ENCODE measurements at regions not wholly inside any gene's neighbourhood (a gene's known extent, or its start where the extent isn't known, plus 50 kb on each side); places are given as distances from the start of the nearest gene placed in this dataset.

DNA sequence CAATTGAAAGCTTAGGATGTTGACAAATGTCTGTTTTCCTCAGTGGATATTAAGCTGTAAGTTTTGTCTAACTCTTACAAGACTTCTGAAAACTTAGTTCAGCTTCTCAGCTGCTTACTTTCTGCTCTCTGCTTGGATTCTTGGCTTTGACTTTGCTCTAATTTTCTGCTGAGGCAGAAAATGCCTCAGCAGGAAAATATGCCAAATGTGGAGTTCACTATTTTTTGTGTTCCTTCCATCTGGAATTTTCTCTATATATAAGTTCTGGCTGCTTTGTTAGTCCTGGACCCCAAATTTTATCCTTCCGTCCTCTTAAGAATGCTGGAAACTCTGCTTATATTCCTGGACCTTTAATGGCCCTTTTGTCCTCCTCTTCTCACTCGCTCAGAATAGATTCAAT is 352.6 kb upstream of the NWD2 start:
- DNase-seq = no peak
- Histone ChIP-seq H3K27ac (ENCODE audit: low read length) (no peak overlapping the region), H3K4me3 (ENCODE audit: low read length) (no peak overlapping the region), H3K27me3 (ENCODE audit: control insufficient read depth, insufficient read depth) (peaks cover 2% of the 10 kb centered on the region), H3K4me1 (ENCODE audit: control insufficient read depth, insufficient read depth, low read length) (no peaks in the 10 kb centered on the region), H3K9me3 (ENCODE audit: control insufficient read depth, low read length) (no peaks in the 10 kb centered on the region)
- intact Hi-C loops (cut with DNase I) = no loop called here
- no peak for ATAC-seq
- 42% methylated on average over 2 of the region's 2 CpGs for WGBS

DNA sequence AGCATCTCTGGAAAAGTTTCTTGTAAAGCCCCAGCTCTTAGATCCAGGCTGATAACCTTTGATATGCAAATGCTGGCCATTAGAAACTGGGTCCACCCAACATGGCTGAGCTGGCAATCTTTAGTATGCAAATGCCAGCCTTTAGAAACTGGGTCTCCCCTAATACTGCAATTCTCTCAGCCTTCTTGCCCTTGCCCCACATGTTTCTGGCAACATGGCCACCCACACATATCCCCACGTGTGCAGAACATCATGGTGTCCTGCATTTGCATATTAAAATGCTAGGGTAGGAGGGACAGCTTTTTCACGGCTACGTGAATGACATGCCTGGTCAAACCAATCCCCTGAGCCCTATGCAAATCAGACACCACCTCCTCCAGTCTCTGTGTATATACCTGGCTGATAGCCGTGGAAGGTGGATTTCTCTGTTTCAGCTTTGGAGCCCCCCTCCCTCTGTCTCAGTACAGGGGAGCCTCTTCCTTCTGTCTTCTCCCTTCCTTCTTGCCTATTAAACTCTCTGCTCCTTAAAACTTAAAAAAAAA is 344.0 kb upstream of the NWD2 start:
- Histone ChIP-seq H3K27me3 (ENCODE audit: control insufficient read depth, insufficient read depth) (no peaks in the 10 kb centered on the region), H3K4me3 (ENCODE audit: low read length) (no peak overlapping the region), H3K27ac (ENCODE audit: low read length) (no peak overlapping the region), H3K4me1 (ENCODE audit: control insufficient read depth, insufficient read depth, low read length) (no peaks in the 10 kb centered on the region), H3K9me3 (ENCODE audit: control insufficient read depth, low read length) (no peaks in the 10 kb centered on the region)
- intact Hi-C loops (cut with DNase I) = no loop called here
- DNase-seq (no peak), ATAC-seq (no peak)
- 87% methylated on average over 4 of the region's 4 CpGs for WGBS

DNA sequence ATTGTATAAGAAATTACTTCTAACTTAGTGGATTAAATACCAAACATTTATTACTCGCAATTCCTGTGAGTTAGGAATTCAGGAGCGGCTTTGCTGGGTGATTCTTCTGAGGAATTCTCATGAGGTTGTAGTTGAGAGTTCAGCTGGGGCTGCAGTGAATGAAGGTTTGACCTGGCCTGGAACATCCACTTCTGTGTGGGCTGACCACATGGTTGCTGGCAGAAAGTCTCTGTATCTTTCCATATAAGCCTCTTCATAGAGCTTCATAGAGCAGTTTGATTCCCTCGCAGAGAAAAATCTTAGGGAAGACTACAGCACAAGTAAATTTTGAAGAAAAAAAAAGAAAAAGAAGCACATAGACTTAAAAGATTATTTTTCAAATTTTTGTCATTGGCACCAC is 339.7 kb upstream of the NWD2 start:
- H3K4me3 ChIP-seq (ENCODE audit: low read length) = no peak overlapping the region
- no peaks in the 10 kb centered on the region for H3K4me1 ChIP-seq (ENCODE audit: control insufficient read depth, insufficient read depth, low read length)
- H3K27ac ChIP-seq (ENCODE audit: low read length) = no peak overlapping the region
- ATAC-seq (no peak), DNase-seq (no peak)
- WGBS = 86% methylated on average over 3 of the region's 3 CpGs
- intact Hi-C loops (cut with DNase I) = no loop called here
- H3K9me3 ChIP-seq (ENCODE audit: control insufficient read depth, low read length) = no peaks in the 10 kb centered on the region
- no peaks in the 10 kb centered on the region for H3K27me3 ChIP-seq (ENCODE audit: control insufficient read depth, insufficient read depth)

DNA sequence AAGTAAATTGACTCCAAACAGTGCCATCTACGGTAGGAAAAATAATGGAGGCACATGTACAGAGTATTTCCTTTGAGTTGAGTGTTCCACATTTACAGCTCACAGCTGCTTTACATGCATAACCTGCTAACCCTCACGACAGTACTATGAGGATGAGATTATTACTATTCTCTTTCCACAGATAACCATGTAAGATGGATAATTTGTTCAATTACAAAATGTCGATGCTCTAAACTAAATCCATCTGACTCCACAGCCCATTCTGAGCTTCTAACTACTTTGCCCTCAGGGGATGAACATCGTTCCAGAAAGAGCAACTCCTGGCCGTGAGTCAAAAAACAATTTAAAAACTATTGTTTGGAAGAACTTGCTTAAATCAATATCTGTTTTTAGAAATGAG is 330.4 kb upstream of the NWD2 start:
- intact Hi-C loops (cut with DNase I) = no loop called here
- DNase-seq (no peak), ATAC-seq (no peak)
- H3K9me3 ChIP-seq (ENCODE audit: control insufficient read depth, low read length) = no peaks in the 10 kb centered on the region
- WGBS = 54% methylated on average over 5 of the region's 5 CpGs
- H3K4me3 ChIP-seq (ENCODE audit: low read length) = no peak overlapping the region
- no peak overlapping the region for H3K27ac ChIP-seq (ENCODE audit: low read length)
- no peaks in the 10 kb centered on the region for H3K27me3 ChIP-seq (ENCODE audit: control insufficient read depth, insufficient read depth)
- no peaks in the 10 kb centered on the region for H3K4me1 ChIP-seq (ENCODE audit: control insufficient read depth, insufficient read depth, low read length)

DNA sequence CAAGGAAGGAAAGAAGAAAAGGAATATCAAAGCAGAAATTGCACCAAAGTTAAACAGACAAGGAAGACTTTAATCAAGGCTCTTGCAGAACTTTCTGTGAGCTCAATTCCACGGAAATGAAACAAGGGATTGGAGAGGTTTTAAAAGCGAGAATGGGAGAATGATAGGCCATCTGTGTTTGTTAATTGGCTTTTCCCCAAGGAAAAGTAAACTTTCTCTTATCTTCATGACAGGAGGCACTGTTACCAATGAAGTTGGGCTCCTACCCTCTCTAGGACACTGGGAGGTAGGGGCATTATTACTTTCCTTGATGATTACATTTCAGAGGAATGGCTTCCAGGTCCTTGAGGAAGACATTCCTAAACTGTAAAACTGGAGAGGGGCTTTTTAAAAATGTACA is 328.8 kb upstream of the NWD2 start:
- 60% methylated on average over 2 of the region's 2 CpGs for WGBS
- intact Hi-C loops (cut with DNase I) = no loop called here
- no peak for DNase-seq
- H3K4me3 ChIP-seq (ENCODE audit: low read length) = no peak overlapping the region
- H3K4me1 ChIP-seq (ENCODE audit: control insufficient read depth, insufficient read depth, low read length) = no peaks in the 10 kb centered on the region
- H3K27me3 ChIP-seq (ENCODE audit: control insufficient read depth, insufficient read depth) = no peaks in the 10 kb centered on the region
- no peaks in the 10 kb centered on the region for H3K9me3 ChIP-seq (ENCODE audit: control insufficient read depth, low read length)
- no peak overlapping the region for H3K27ac ChIP-seq (ENCODE audit: low read length)
- ATAC-seq = no peak

DNA sequence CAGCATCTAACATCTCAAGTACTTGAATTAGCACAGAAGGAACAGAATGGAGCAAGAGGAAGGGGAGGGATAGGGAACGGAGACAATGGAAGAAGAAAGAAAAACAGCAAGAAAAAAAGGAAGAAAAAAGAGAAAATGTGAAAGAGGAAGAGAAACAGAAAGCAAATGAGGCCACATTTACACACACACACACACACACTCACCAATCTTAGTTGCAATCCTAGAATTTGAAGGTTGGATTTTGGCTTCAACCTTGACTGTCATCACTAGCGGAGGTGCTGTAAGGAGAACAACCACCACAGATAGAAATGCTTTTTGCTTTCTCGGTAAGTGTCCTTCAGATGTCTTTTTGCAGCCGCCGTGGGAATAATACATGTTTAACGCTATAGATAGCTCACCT is 327.1 kb upstream of the NWD2 start:
- ATAC-seq (no peak), DNase-seq (no peak)
- no peaks in the 10 kb centered on the region for H3K4me1 ChIP-seq (ENCODE audit: control insufficient read depth, insufficient read depth, low read length)
- intact Hi-C loops (cut with DNase I) = no loop called here
- WGBS = 80% methylated on average over 6 of the region's 6 CpGs
- H3K27me3 ChIP-seq (ENCODE audit: control insufficient read depth, insufficient read depth) = no peaks in the 10 kb centered on the region
- H3K9me3 ChIP-seq (ENCODE audit: control insufficient read depth, low read length) = no peaks in the 10 kb centered on the region
- no peak overlapping the region for H3K4me3 ChIP-seq (ENCODE audit: low read length)
- H3K27ac ChIP-seq (ENCODE audit: low read length) = no peak overlapping the region

DNA sequence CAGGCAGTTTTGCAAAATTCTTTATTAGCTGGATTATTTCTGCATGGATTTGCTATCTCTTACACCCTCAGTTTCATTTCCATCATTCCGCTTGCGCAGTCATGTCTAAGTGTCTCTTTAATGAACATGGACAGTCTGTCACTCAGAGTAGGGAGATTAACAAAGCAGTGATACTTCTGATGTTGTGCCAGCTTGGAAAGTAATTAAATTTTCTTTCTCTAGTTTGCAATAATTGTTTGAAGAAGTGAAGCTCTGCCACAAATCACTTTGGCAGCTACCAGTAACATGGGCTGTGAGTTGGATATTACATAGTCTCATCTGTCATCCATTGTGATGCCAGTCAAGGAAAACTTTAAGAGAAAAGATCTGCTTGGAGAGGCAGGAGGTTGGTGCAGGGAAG is 324.8 kb upstream of the NWD2 start:
- no peak for ATAC-seq
- DNase-seq = no peak
- Histone ChIP-seq H3K4me1 (ENCODE audit: control insufficient read depth, insufficient read depth, low read length) (no peaks in the 10 kb centered on the region), H3K4me3 (ENCODE audit: low read length) (no peak overlapping the region), H3K9me3 (ENCODE audit: control insufficient read depth, low read length) (no peaks in the 10 kb centered on the region), H3K27me3 (ENCODE audit: control insufficient read depth, insufficient read depth) (no peaks in the 10 kb centered on the region), H3K27ac (ENCODE audit: low read length) (no peak overlapping the region)
- intact Hi-C loops (cut with DNase I) = no loop called here
- 93% methylated on average over 2 of the region's 2 CpGs for WGBS

DNA sequence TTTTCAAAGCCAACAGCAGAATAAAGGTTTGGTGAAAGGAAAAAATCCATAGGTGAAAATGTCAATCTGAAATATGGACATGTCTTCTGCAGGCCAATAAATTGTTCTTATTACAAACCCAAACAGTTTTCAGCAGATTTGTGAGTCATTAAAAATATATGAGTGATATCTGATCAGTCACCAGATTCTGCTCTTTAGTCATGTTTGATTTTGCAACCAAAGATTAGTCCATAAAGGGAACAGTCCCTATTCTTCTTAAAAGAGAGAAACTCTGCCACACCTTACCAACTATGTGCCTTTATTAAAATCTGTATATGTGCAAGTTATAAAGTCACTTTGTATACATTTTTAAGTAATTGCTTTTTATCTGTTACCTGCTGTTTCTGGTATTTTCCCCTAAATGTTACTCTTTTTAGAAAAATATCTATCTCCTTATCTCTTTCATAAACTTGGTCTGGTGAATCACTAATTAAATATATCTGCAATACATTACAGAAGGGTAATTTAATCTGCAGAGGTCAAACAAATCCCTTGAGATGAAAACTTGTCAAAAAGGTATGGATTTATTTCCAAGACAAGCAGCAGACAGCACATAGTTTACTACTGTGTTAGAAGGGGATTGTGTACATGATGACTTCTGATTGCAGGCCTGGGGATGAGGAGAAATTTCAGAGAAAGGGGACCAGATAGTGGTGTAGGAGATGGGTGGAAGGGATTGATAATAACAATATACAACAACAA is 322.9 kb upstream of the NWD2 start:
- intact Hi-C loops (cut with DNase I) = no loop called here
- Histone ChIP-seq H3K4me3 (ENCODE audit: low read length) (no peak overlapping the region), H3K27me3 (ENCODE audit: control insufficient read depth, insufficient read depth) (no peaks in the 10 kb centered on the region), H3K27ac (ENCODE audit: low read length) (no peak overlapping the region), H3K9me3 (ENCODE audit: control insufficient read depth, low read length) (no peaks in the 10 kb centered on the region), H3K4me1 (ENCODE audit: control insufficient read depth, insufficient read depth, low read length) (no peaks in the 10 kb centered on the region)
- no peak for ATAC-seq
- DNase-seq = no peak

DNA sequence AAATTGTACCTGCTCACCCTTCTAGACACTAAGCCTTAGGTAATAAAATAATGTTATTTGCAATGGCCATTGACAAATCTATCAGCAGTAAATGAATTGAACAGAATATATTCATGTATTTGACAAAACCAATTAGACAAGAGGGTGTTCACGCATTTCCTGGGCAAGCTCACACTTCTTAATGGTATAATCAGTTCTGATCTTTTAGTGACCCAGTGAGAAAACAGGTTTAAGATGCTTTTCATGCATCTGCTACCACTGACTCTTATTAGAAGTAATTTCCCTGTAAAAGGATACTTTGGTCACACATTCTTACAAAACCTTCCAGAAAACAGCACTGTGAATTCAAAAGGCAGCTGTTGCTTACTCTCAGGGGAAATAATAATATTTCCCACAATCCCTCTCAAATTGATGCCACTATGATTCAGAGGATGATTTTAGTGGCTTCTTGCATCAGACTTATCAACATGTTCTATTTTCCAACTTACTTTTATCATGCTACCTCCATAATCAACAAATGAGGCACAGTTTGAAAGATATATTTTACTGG is 313.9 kb upstream of the NWD2 start:
- no peak for ATAC-seq

DNA sequence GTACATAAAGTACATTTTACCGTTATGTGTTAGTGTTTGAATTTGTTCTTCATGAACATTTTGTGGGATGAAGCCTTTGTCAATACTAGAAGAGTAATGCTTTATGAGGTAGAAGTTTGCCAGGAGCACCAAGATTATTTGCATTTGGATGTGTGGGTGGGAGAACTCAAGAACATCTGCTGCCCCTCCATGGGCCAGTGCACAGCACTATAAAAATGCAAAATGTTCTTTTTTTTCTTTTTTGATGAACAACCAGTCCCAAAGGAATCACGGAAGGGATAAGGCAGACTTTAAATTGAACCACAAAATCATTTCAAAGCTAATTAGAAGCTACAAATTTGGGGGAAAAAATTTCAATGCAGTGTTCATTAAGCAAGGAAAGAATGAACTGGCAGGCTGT is 300.3 kb upstream of the NWD2 start:
- H3K4me1 ChIP-seq (ENCODE audit: control insufficient read depth, insufficient read depth, low read length) = no peaks in the 10 kb centered on the region
- no peak for DNase-seq
- no peak for ATAC-seq
- no peaks in the 10 kb centered on the region for H3K27me3 ChIP-seq (ENCODE audit: control insufficient read depth, insufficient read depth)
- no peak overlapping the region for H3K4me3 ChIP-seq (ENCODE audit: low read length)
- intact Hi-C loops (cut with DNase I) = no loop called here
- no peaks in the 10 kb centered on the region for H3K9me3 ChIP-seq (ENCODE audit: control insufficient read depth, low read length)
- no peak overlapping the region for H3K27ac ChIP-seq (ENCODE audit: low read length)
- 79% methylated on average over 2 of the region's 2 CpGs for WGBS

More for the DNA sequence above, 313.9 kb upstream of the NWD2 start:
- 78% methylated on average over 1 of the region's 1 CpG for WGBS
- Histone ChIP-seq H3K27me3 (ENCODE audit: control insufficient read depth, insufficient read depth) (no peaks in the 10 kb centered on the region), H3K27ac (ENCODE audit: low read length) (no peak overlapping the region), H3K4me1 (ENCODE audit: control insufficient read depth, insufficient read depth, low read length) (no peaks in the 10 kb centered on the region), H3K4me3 (ENCODE audit: low read length) (no peak overlapping the region), H3K9me3 (ENCODE audit: control insufficient read depth, low read length) (no peaks in the 10 kb centered on the region)
- DNase-seq = no peak
- intact Hi-C loops (cut with DNase I) = no loop called here

DNA sequence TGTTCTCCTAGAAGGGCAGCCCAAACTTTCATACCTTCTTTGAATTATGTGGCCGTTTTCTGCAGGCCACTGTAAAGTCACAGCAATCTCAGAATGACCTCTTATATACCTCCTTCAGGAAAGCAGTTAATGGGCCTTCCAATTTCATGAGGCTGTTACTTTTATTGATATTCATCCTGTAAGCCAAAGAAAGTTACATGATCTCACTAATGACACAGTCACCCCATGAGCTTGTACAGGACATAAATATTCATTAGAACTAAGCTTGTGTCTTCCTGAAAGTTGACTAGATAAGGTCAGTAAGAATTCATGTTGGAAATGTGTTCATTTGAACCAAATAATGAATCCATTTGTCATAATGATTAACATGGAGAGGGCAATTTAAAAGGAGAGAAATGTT is 283.1 kb upstream of the NWD2 start:
- 77% methylated on average over 1 of the region's 1 CpG for WGBS
- intact Hi-C loops (cut with DNase I) = no loop called here
- no peak for DNase-seq
- Histone ChIP-seq H3K4me3 (ENCODE audit: low read length) (no peak overlapping the region), H3K4me1 (ENCODE audit: control insufficient read depth, insufficient read depth, low read length) (no peaks in the 10 kb centered on the region), H3K27me3 (ENCODE audit: control insufficient read depth, insufficient read depth) (no peaks in the 10 kb centered on the region), H3K9me3 (ENCODE audit: control insufficient read depth, low read length) (no peaks in the 10 kb centered on the region), H3K27ac (ENCODE audit: low read length) (no peak overlapping the region)
- ATAC-seq = no peak
